Endothelial cell of umbilical vein (primary cell): ENCODE measurements at regions not wholly inside any gene's neighbourhood (a gene's known extent, or its start where the extent isn't known, plus 50 kb on each side); places are given as distances from the start of the nearest gene placed in this dataset.

Experiments
- BruUV-seq: library from RNA; stranded (reverse); fragments of 400-500 nt; replicated peaks from 2 replicates; lab custom pipeline; 2021; lab: Mats Ljungman, UMichigan
- CTCF ChIA-PET: fragments of 300-600, 350-600 bp; sonication (Branson Sonifier 250); formaldehyde crosslinking; loops from one replicate; lab custom pipeline; 2021; ENCODE audit warnings: antibody characterized with exemption, inconsistent platforms; lab: Charles Lee
- POLR2A ChIA-PET: fragments of 300-600, 350-600 bp; sonication (Branson Sonifier 250); formaldehyde crosslinking; loops from one replicate; lab custom pipeline; 2021; ENCODE audit warnings: antibody characterized with exemption, inconsistent platforms; lab: Charles Lee
- DNase-seq: peaks from one replicate; pipeline ENCODE4 v3.0.0-alpha.2; 2011; ENCODE audit warnings: low read depth, low spot score
- FAIRE-seq: peaks from 2 replicates; lab custom pipeline; 2011; peaks lifted over from hg19 to GRCh38; lab: Jason Lieb, UNC
- H2AFZ ChIP-seq: 2 replicates; pipeline ENCODE4 v1.6.0; 2012; ENCODE audit warnings: low read depth, low read length, control low read depth, inconsistent platforms
- H3K27ac ChIP-seq: 2 replicates; pipeline ENCODE4 v1.5.1; 2011; ENCODE audit warnings: low read depth, mild to moderate bottlenecking, control low read depth, low read length, moderate library complexity; ENCODE audit not compliant: insufficient read depth
- H3K27me3 ChIP-seq, 2 experiments: 2 replicates each; pipeline versions ENCODE4 v1.6.0 to v1.6.1; 2011; ENCODE audit warnings: low read length in 2 of 2, mixed read lengths in 1 of 2; ENCODE audit not compliant: control insufficient read depth in 2 of 2, insufficient read depth in 2 of 2
- H3K36me3 ChIP-seq, 2 experiments: 2 replicates in 1 of 2; 3 replicates in 1 of 2; pipeline ENCODE4 v1.5.1; 2011; ENCODE audit warnings: low read length in 2 of 2, mild to moderate bottlenecking in 1 of 2, moderate library complexity in 1 of 2; ENCODE audit not compliant: control insufficient read depth in 2 of 2, insufficient read depth in 2 of 2; ENCODE audit errors: extremely low read depth in 1 of 2
- H3K4me1 ChIP-seq: 3 replicates; pipeline ENCODE4 v1.5.1; 2011; ENCODE audit warnings: mild to moderate bottlenecking, low read length; ENCODE audit not compliant: control insufficient read depth, insufficient read depth; ENCODE audit errors: extremely low read depth
- H3K4me2 ChIP-seq: 2 replicates; pipeline ENCODE4 v1.6.1; 2011; ENCODE audit warnings: low read length, control low read depth, mixed read lengths; ENCODE audit not compliant: insufficient read depth
- H3K4me3 ChIP-seq, 3 experiments: fragments of 200-600 bp in 1 of 3; sonication (generic), shearing (Covaris generic) in 1 of 3; replicated peaks in 1 of 3; 2 replicates each; pipeline ENCODE4 v1.5.1; 2011 to 2016; ENCODE audit warnings: control low read depth in 3 of 3, low read length in 3 of 3, mild to moderate bottlenecking in 2 of 3, inconsistent platforms in 1 of 3, low read depth in 1 of 3, moderate library complexity in 1 of 3; ENCODE audit not compliant: insufficient read depth in 1 of 3
- H3K79me2 ChIP-seq: 2 replicates; pipeline ENCODE4 v1.6.0; 2012; ENCODE audit warnings: low read length, inconsistent platforms; ENCODE audit not compliant: control insufficient read depth, insufficient read depth
- H3K9ac ChIP-seq: replicated peaks from 2 replicates; pipeline ENCODE3; 2011; ENCODE audit warnings: low read length, control low read depth; ENCODE audit not compliant: insufficient read depth; ENCODE audit errors: extremely low read depth
- H3K9me1 ChIP-seq: replicated peaks from 3 replicates; pipeline ENCODE4 v1.6.0; 2011; ENCODE audit warnings: mild to moderate bottlenecking, low read length; ENCODE audit not compliant: control insufficient read depth, insufficient read depth; ENCODE audit errors: extremely low read depth
- H3K9me3 ChIP-seq: replicated peaks from 2 replicates; pipeline ENCODE4 v1.5.1; 2012; ENCODE audit warnings: low read length, inconsistent platforms; ENCODE audit not compliant: control insufficient read depth, insufficient read depth
- H4K20me1 ChIP-seq: replicated peaks from 2 replicates; pipeline ENCODE3; 2011; ENCODE audit warnings: mild to moderate bottlenecking, low read length; ENCODE audit not compliant: control insufficient read depth, insufficient read depth; ENCODE audit errors: extremely low read depth
- EZH2 ChIP-seq: IDR thresholded peaks from 2 replicates; pipeline ENCODE4 v1.6.1; 2012; ENCODE audit warnings: borderline replicate concordance, low read depth, mild to moderate bottlenecking, moderate library complexity, low read length, inconsistent platforms; ENCODE audit not compliant: severe bottlenecking
- FOS ChIP-seq: IDR thresholded peaks from 2 replicates; pipeline ENCODE4 v1.6.1; 2011; ENCODE audit warnings: mild to moderate bottlenecking, low read length, moderate library complexity, borderline replicate concordance; ENCODE audit not compliant: insufficient read depth
- GATA2 ChIP-seq: IDR thresholded peaks from 2 replicates; pipeline ENCODE4 v1.7.0; 2011; ENCODE audit warnings: low read depth, mild to moderate bottlenecking, moderate library complexity, mixed read lengths, low read length; ENCODE audit not compliant: insufficient read length, insufficient read depth
- JUN ChIP-seq: IDR thresholded peaks from 2 replicates; pipeline ENCODE4 v1.6.1; 2011; ENCODE audit warnings: borderline replicate concordance, low read depth; ENCODE audit not compliant: insufficient read length, insufficient read depth
- MAX ChIP-seq: IDR thresholded peaks from 2 replicates; pipeline ENCODE4 v1.6.1; 2011; ENCODE audit not compliant: insufficient read depth, insufficient read length
- MYC ChIP-seq: IDR thresholded peaks from one replicate; pipeline ENCODE4 v1.6.1; 2011; ENCODE audit warnings: mild to moderate bottlenecking, low read depth, low read length
- POLR2A ChIP-seq: IDR thresholded peaks from 2 replicates; pipeline ENCODE4 v1.6.1; 2012; ENCODE audit warnings: low read depth, mild to moderate bottlenecking, control low read depth, low read length
- POLR2AphosphoS5 ChIP-seq: IDR thresholded peaks from 2 replicates; pipeline ENCODE4 v1.6.1; 2012; ENCODE audit warnings: low read depth, mild to moderate bottlenecking, control low read depth, low read length, moderate library complexity; ENCODE audit not compliant: insufficient read depth
- dilution Hi-C: fragments of 300-500 bp; cut with MboI; formaldehyde crosslinking; loops from one replicate; pipeline ENCODE4 v1.15.0; 2019; ENCODE audit warnings: low sequenced_read_pairs; ENCODE audit not compliant: extremely low pct_ligation_motif_present
- intact Hi-C: fragments of 100-400 bp; cut with micrococcal nuclease; formaldehyde crosslinking; loops from one replicate; pipeline ENCODE4 v1.10.0; 2022
- TF ChIP-seq, protein P1 (sequence below), 2 donors: IDR thresholded peaks; 1 replicate in 1 of 2; 2 replicates in 1 of 2; pipeline ENCODE4 v1.5.1; 2011; ENCODE audit warnings: low read length in 2 of 2, mild to moderate bottlenecking in 2 of 2, moderate library complexity in 2 of 2, control low read depth in 1 of 2, inconsistent platforms in 1 of 2, low read depth in 1 of 2; ENCODE audit not compliant: insufficient read depth in 1 of 2; ENCODE audit errors: extremely low read depth in 1 of 2

GRCh38 chr16:35148748-35149147 is 1689.3 kb downstream of the TP53TG3F start:
- POLR2A ChIA-PET = no interaction called here
- Histone ChIP-seq H3K4me2 (no peak overlapping the region), H3K79me2 (no peaks in the 10 kb centered on the region), H4K20me1 (no peaks in the 10 kb centered on the region), H3K27me3 (no peaks in the 10 kb centered on the region), H3K9ac (no peak overlapping the region), H2AFZ (no peak overlapping the region), H3K36me3 (no peaks in the 10 kb centered on the region), H3K4me1 (no peaks in the 10 kb centered on the region), H3K9me3 (peaks cover 16% of the 10 kb centered on the region), H3K9me1 (no peaks in the 10 kb centered on the region), H3K4me3 (no peak overlapping the region), H3K27ac (no peak overlapping the region)
- BruUV-seq = no TSS peak
- no peak for DNase-seq
- intact Hi-C loops = no loop called here
- TF ChIP-seq FOS = no peak
- TF ChIP-seq POLR2AphosphoS5 = no peak
- TF ChIP-seq MAX = no peak
- no peak for TF ChIP-seq EZH2
- no peak for TF ChIP-seq GATA2
- no peak for TF ChIP-seq JUN
- TF ChIP-seq, protein P1, sequence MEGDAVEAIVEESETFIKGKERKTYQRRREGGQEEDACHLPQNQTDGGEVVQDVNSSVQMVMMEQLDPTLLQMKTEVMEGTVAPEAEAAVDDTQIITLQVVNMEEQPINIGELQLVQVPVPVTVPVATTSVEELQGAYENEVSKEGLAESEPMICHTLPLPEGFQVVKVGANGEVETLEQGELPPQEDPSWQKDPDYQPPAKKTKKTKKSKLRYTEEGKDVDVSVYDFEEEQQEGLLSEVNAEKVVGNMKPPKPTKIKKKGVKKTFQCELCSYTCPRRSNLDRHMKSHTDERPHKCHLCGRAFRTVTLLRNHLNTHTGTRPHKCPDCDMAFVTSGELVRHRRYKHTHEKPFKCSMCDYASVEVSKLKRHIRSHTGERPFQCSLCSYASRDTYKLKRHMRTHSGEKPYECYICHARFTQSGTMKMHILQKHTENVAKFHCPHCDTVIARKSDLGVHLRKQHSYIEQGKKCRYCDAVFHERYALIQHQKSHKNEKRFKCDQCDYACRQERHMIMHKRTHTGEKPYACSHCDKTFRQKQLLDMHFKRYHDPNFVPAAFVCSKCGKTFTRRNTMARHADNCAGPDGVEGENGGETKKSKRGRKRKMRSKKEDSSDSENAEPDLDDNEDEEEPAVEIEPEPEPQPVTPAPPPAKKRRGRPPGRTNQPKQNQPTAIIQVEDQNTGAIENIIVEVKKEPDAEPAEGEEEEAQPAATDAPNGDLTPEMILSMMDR (IDR thresholded peaks at IDR 0.05; ENCODE audit: extremely low read depth in 1 of 2, insufficient read depth in 1 of 2, low read depth in 1 of 2, low read length in 2 of 2) = no peak
- no peak for TF ChIP-seq POLR2A
- no peak for TF ChIP-seq MYC
- CTCF ChIA-PET = no interaction called here
- no peak for FAIRE-seq
- dilution Hi-C loops = no loop called here
